Adrenal gland (tissue), 9 donors: ENCODE measurements at regions not wholly inside any gene's neighbourhood (a gene's known extent, or its start where the extent isn't known, plus 50 kb on each side); places are given as distances from the start of the nearest gene placed in this dataset.

Experiments used
- DNase-seq, 7 donors: peaks; one replicate each; pipeline ENCODE4 v3.0.0-alpha.2; 2019 to 2020
- H3K27ac ChIP-seq, 5 donors: fragments of 200-600 bp; sonication (generic) in 4 of 5; 1 replicate in 3 of 5; 2 replicates in 2 of 5; pipeline versions ENCODE4 v1.5.1 to v1.8.0; 2016 to 2020; ENCODE audit warnings: mild to moderate bottlenecking in 1 of 5
- H3K27me3 ChIP-seq: fragments of 200-600 bp; 2 replicates; pipeline ENCODE4 v1.8.0; 2021
- H3K36me3 ChIP-seq, 2 donors: fragments of 200-600 bp; replicated peaks in 1 of 2; 1 replicate in 1 of 2; 2 replicates in 1 of 2; pipeline versions ENCODE4 v1.5.1 to v1.8.0; 2018 to 2022
- H3K4me1 ChIP-seq, 2 donors: fragments of 200-600 bp; replicated peaks in 1 of 2; 1 replicate in 1 of 2; 2 replicates in 1 of 2; pipeline versions ENCODE4 v1.5.1 to v1.8.0; 2018 to 2021
- H3K4me3 ChIP-seq, 4 donors: fragments of 200-600 bp; sonication (generic) in 3 of 4; one replicate each; pipeline ENCODE4 v1.5.1; 2016 to 2018
- H3K9me3 ChIP-seq, 3 donors: fragments of 200-600 bp; sonication (generic) in 1 of 3; replicated peaks in 1 of 3; 1 replicate in 2 of 3; 2 replicates in 1 of 3; pipeline versions ENCODE4 v1.5.1 to v1.8.0; 2016 to 2021
- POLR2A ChIP-seq, 2 donors: fragments of 450-650 bp; IDR thresholded peaks; one replicate each; pipeline ENCODE4 v1.6.1; 2017; ENCODE audit warnings: antibody characterized with exemption in 2 of 2, mild to moderate bottlenecking in 2 of 2, moderate library complexity in 1 of 2
- WGBS, 4 donors: extraction: QIAGEN DNeasy Blood & Tissue Kit in 2 of 4; methylation state at CpG; one replicate each; pipeline versions ENCODE4 v1.1.5 to v1.1.7; 2013 to 2017; 5-methylcytosine and 5-hydroxymethylcytosine counted together
- intact Hi-C, 2 donors: fragments of 100-400 bp; cut with DNase I; formaldehyde crosslinking; loops; one replicate each; pipeline versions ENCODE4 v1.14.1 to v1.15.0; 2022 to 2023
- TF ChIP-seq, protein P1 (sequence below), 6 experiments: fragments of 450-650 bp in 4 of 6; fragments of 200-600 bp in 2 of 6; sonication (generic) in 1 of 6; IDR thresholded peaks; 1 replicate in 5 of 6; 2 replicates in 1 of 6; pipeline versions ENCODE4 v1.5.1 to v1.8.0; 2016 to 2021; ENCODE audit warnings: antibody characterized with exemption in 6 of 6, mild to moderate bottlenecking in 2 of 6, moderate library complexity in 1 of 6
- donor health status: healthy with polysubstance abuse.
- donor health status: Bipolar disorder and iron deficiency.
- donor health status: DM: yes; HTN: yes; CAD: no.
- donor health status: DM: no; HTN: no; CAD: no.
- donor health status: DM: no; HTN: no; CAD: no.

DNA sequence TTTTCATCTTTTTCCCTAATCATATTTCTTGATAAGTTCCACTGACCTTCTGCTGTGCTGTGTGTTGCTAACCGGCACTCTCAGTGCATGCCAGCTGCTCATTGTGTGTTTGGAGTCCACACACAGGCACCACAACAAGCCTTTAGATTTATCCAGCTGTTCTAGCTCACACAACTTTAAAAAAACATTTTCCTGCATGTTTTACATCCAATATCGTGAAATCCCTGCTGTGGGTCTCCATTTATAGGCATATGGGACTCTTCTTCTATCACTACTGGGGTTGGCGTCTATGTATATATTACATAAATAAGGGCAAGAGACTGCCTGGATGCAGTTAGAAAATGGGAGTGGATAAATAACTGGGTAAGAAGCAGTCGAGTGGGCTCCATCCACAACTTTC is 183.6 kb upstream of the ADARB2 start:
- no peak overlapping the region for H3K4me3 ChIP-seq
- intact Hi-C loops: no loop called here
- no peaks in the 10 kb centered on the region for H3K27me3 ChIP-seq
- TF ChIP-seq, protein P1, sequence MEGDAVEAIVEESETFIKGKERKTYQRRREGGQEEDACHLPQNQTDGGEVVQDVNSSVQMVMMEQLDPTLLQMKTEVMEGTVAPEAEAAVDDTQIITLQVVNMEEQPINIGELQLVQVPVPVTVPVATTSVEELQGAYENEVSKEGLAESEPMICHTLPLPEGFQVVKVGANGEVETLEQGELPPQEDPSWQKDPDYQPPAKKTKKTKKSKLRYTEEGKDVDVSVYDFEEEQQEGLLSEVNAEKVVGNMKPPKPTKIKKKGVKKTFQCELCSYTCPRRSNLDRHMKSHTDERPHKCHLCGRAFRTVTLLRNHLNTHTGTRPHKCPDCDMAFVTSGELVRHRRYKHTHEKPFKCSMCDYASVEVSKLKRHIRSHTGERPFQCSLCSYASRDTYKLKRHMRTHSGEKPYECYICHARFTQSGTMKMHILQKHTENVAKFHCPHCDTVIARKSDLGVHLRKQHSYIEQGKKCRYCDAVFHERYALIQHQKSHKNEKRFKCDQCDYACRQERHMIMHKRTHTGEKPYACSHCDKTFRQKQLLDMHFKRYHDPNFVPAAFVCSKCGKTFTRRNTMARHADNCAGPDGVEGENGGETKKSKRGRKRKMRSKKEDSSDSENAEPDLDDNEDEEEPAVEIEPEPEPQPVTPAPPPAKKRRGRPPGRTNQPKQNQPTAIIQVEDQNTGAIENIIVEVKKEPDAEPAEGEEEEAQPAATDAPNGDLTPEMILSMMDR (IDR thresholded peaks at IDR 0.05): no peak
- TF ChIP-seq POLR2A (IDR thresholded peaks at IDR 0.05): no peak
- H3K4me1 ChIP-seq: no peaks in the 10 kb centered on the region
- no peak for DNase-seq
- peaks cover 0 to 5% (median 0%) of the 10 kb centered on the region in 3 donors for H3K9me3 ChIP-seq
- H3K36me3 ChIP-seq: no peaks in the 10 kb centered on the region
- 61 to 73% (median 65%) methylated on average over 4 of the region's 4 CpGs for WGBS, 4 donors
- no peak overlapping the region for H3K27ac ChIP-seq

- H3K27me3 ChIP-seq: no peaks in the 10 kb centered on the region
- no peaks in the 10 kb centered on the region for H3K4me1 ChIP-seq
- TF ChIP-seq, protein P1 (IDR thresholded peaks at IDR 0.05): no peak
- no peak for TF ChIP-seq POLR2A (IDR thresholded peaks at IDR 0.05)
- peaks cover 0 to 5% (median 0%) of the 10 kb centered on the region in 3 donors for H3K9me3 ChIP-seq
- 33 to 47% (median 40%) methylated on average over 4 of the region's 4 CpGs for WGBS, 4 donors
- H3K4me3 ChIP-seq: no peak overlapping the region
- H3K27ac ChIP-seq: no peak overlapping the region
- intact Hi-C loops: no loop called here
- H3K36me3 ChIP-seq: no peaks in the 10 kb centered on the region
- DNase-seq: no peak
Observed at GRCh38 chr10:1920127-1920526, 182.8 kb upstream of the ADARB2 start.

- H3K27ac ChIP-seq: no peak overlapping the region
- intact Hi-C loops: no loop called here
- DNase-seq: no peak
- H3K4me3 ChIP-seq: no peak overlapping the region
- no peaks in the 10 kb centered on the region for H3K4me1 ChIP-seq
- 44 to 46% (median 45%) methylated on average over 3 of the region's 3 CpGs for WGBS, 4 donors
- no peak for TF ChIP-seq POLR2A (IDR thresholded peaks at IDR 0.05)
- TF ChIP-seq, protein P1 (IDR thresholded peaks at IDR 0.05): no peak
- no peaks in the 10 kb centered on the region for H3K9me3 ChIP-seq
- no peaks in the 10 kb centered on the region for H3K36me3 ChIP-seq
- H3K27me3 ChIP-seq: no peaks in the 10 kb centered on the region
Observed at GRCh38 chr10:1911771-1912170, 174.4 kb upstream of the ADARB2 start.

- intact Hi-C loops: no loop called here
- Histone ChIP-seq H3K27me3 (no peaks in the 10 kb centered on the region), H3K4me3 (no peak overlapping the region), H3K27ac (no peak overlapping the region), H3K36me3 (no peaks in the 10 kb centered on the region), H3K9me3 (no peaks in the 10 kb centered on the region), H3K4me1 (no peaks in the 10 kb centered on the region)
- no peak for TF ChIP-seq POLR2A (IDR thresholded peaks at IDR 0.05)
- TF ChIP-seq, protein P1 (IDR thresholded peaks at IDR 0.05): no peak
- WGBS, 4 donors: 55 to 73% (median 71%) methylated on average over 4 of the region's 4 CpGs
- DNase-seq: no peak
Observed at GRCh38 chr10:1903982-1904381, 166.7 kb upstream of the ADARB2 start.
